NB4 (cell line): ENCODE measurements at regions not wholly inside any gene's neighbourhood (a gene's known extent, or its start where the extent isn't known, plus 50 kb on each side); places are given as distances from the start of the nearest gene placed in this dataset.

Source experiments
- DNase-seq: peaks from one replicate; pipeline ENCODE4 v3.0.0; 2010; ENCODE audit warnings: low read depth
- H3K4me3 ChIP-seq: one replicate; pipeline ENCODE4 v1.5.1; 2011; ENCODE audit warnings: mild to moderate bottlenecking, low read depth, low read length, moderate library complexity
- CTCF ChIP-seq: IDR thresholded peaks from one replicate; pipeline ENCODE4 v1.5.1; 2012; ENCODE audit warnings: low read depth, low read length
- MAX ChIP-seq: IDR thresholded peaks from 2 replicates; pipeline ENCODE4 v1.6.1; 2011; ENCODE audit warnings: low read depth, low read length
- MYC ChIP-seq: IDR thresholded peaks from 2 replicates; pipeline ENCODE4 v1.6.1; 2011; ENCODE audit warnings: low read depth, low read length
- POLR2A ChIP-seq: IDR thresholded peaks from 2 replicates; pipeline ENCODE4 v1.6.1; 2011; ENCODE audit warnings: mild to moderate bottlenecking; ENCODE audit not compliant: insufficient read length; ENCODE audit errors: extremely low read depth

DNA sequence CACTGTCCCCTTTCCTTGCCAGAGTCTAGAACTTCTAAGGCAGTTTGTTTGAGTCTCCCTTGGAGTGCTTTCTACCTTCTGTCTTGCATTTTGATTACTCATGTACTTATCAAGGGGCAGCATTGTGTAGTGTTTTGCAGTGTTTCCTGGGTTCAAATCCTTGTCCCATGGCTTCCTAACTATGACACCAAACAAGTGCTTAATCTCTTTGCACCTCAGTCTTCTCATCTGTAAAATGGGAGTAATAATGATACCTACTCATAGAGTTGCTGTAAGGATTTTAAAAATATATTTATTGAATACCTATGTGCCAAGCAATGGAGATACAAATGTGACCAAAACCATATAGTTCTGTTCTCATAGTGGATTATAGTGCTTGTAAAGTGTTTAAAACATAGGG, 105.5 kb upstream of the PKDCC start:
- no peak for DNase-seq
- TF ChIP-seq MAX (no peak), CTCF (no peak), POLR2A (no peak), MYC (no peak)
- H3K4me3 ChIP-seq = no peak overlapping the region

- no peak overlapping the region for H3K4me3 ChIP-seq
- DNase-seq = no peak
- TF ChIP-seq CTCF (no peak), MYC (no peak), MAX (no peak), POLR2A (no peak)
These were observed 104.7 kb upstream of the PKDCC start for GRCh38 chr2:41943159-41943558.

DNA sequence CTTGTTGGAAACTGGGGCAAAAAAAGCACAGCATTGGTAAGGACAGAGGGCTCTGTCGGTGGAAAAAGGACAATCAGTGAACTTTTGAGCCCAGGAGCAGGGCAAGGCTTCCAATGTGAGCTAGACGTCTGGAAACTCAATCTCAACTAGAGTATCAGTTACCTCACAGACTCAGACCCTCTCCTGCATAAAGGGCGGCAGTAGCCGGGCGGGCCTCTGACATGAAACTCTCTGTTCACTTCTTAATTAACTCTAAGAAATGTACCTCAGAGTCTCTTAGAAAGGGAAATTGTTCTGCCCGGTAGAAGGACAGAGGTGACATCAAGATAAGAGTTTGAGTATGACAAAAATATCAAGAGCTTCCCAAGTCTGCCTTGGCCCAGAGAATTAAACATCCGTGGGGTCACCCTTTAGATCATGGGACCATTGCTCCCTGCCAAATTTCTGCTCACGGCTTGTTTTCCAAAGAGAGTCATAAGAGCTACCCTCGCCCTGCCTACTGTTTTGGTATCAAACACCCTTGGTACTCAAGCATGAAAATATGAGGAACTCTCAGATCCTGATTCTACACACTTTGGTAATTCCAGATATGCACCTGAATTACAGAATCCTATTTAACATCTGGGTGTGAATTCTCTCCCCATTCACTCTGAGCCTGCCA, 103.5 kb upstream of the PKDCC start:
- no peak overlapping the region for H3K4me3 ChIP-seq
- DNase-seq = no peak
- TF ChIP-seq POLR2A (no peak), MYC (no peak), CTCF (no peak), MAX (no peak)

DNA sequence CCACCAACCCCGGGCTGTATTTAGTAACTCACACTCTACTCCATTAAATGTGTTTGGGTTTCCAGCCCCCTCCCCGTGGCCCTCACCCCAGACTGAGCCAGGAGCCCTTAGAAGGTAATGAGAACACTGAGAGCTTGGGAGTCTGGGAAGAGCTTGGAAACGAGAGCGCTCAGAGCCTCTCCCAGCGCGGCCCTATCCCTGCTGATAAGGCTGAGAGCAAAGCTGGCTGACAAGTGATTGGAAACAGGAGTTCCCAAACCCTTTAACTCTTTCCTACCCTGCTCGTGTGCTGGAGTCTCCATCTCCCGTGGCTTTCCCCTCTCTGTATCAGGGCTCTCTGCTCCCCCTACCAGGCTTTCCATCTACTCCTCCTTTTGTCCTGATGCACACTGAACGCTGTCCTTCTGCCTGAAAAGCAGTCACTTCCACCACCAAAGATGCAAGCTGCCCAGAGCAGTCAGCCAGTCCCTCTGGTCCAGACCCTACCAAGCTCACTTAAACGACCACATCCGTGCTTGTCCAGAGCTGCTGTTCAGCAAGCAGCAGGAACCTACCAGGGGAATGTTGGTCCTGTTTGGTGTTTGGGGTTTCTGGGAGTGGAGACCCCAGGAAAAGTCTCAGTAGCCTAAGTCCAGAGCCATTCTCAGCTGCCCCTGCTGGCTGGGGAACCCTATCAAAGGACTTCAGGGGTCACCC, 100.0 kb upstream of the PKDCC start:
- H3K4me3 ChIP-seq = no peak overlapping the region
- no peak for DNase-seq
- TF ChIP-seq POLR2A (no peak), CTCF (no peak), MYC (no peak), MAX (no peak)

- no peak overlapping the region for H3K4me3 ChIP-seq
- DNase-seq = no peak
- TF ChIP-seq CTCF (no peak), MAX (no peak)
These were observed 99.4 kb upstream of the PKDCC start for GRCh38 chr2:41948397-41948763.
